HG03135 (cell line): ENCODE measurements at regions not wholly inside any gene's neighbourhood (a gene's known extent, or its start where the extent isn't known, plus 50 kb on each side); places are given as distances from the start of the nearest gene placed in this dataset.
"Not testable (repeated sequence)": the region's sequence is repeated elsewhere in the genome, so short reads cannot be mapped to it uniquely, and the experiment has no call there.

Experiments used
- ATAC-seq: cut with Tn5 transposase; IDR thresholded peaks from one replicate; pipeline ENCODE4 v1.9.1; 2021; ENCODE audit warnings: mild to moderate bottlenecking, moderate library complexity; ENCODE audit not compliant: unreplicated experiment

- no peak for ATAC-seq
These were observed 98.2 kb upstream of the PMAIP1 start for GRCh38 chr18:59801576-59801975.

DNA sequence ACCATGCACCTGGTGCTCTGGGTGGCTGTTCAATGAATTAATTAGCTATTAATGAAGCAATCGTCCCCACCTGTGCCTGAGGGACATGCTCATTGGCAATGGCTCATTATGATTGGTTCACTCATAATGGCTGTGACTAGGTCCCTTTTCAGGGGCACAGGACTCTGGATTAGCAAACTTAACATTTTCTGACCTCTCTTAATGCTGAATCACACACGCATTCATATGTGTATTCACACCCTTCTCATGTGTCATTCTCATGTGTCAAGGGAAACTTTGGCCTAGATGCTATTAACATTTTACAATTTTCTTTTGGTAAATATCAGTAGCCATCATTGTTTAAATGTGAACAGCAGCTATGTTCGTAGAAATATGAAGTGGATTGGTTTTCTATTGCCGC, 98.9 kb upstream of the PMAIP1 start:
- ATAC-seq = no peak

DNA sequence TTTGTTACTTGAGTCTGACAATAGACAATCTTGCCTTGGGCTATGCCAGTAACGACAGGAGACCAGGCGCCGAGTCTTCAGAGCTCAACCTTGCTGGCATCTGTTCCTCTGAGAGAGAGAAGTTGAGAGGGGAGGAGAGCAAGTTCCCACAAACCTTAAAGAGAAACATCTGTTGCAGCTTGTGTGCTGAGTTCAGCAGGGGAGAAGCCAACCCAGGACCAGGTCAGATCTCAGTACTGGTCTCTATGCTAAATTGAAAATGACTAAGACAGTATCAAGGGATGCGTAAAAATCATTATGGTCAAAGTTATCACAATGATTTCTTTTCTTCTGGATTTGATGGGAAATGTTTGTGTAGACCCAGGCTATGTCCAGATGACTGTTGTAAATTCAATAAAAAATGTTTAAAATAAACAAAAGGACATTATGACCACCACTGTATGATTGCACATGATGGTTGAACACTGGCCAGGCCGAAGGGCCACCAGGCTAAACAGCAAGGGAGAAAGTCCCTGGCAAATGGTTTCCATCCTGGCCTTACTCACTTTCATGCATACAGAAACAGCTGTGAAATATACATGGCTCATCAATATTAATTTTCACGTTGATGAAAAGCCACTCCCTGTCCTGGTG, 100.3 kb upstream of the PMAIP1 start:
- ATAC-seq = no peak

DNA sequence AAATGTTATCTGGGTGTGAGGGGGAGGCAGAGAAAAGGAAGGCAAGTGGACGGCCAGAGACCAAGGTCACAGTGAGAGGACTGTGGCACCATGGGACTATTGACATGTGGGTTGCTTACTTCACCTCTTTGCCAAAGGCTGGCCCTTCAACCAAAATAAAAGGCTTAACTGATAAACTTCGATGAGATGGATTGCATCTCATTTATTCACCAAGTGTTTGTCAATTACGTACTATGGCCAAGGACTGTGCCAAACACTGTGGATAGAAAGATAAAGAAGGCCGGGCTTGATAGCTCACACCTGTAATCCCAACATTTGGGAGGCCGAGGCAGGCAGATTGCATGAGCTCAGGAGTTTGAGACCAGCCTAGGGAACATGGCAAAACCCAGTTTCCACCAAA, 98.7 kb upstream of the CCBE1 start:
- ATAC-seq = no peak

- no peak for ATAC-seq
These were observed 95.1 kb upstream of the CCBE1 start for GRCh38 chr18:59792353-59792752.

DNA sequence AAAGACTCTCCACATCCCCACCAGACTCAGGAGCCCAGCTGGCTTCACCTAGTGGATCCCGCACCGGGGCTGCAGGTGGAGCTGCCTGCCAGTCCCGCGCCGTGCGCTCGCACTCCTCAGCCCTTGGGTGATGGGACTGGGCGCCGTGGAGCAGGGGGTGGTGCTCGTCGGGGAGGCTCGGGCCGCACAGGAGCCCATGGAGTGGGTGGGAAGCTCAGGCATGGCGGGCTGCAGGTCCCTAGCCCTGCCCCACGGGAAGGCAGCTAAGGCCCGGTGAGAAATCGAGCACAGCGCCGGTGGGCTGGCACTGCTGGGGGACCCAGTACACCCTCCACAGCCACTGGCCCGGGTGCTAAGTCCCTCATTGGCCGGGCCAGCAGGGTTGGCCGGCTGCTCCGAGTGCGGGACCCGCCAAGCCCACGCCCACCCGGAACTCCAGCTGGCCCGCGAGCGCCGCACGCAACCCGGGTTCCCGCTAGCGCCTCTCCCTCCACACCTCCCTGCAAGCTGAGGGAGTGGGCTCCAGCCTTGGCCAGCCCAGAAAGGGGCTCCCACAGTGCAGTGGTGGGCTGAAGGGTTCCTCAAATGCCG, 93.2 kb upstream of the CCBE1 start:
- not testable (repeated sequence) for ATAC-seq

- ATAC-seq = no peak
These were observed 91.5 kb upstream of the CCBE1 start for GRCh38 chr18:59788791-59789106.

DNA sequence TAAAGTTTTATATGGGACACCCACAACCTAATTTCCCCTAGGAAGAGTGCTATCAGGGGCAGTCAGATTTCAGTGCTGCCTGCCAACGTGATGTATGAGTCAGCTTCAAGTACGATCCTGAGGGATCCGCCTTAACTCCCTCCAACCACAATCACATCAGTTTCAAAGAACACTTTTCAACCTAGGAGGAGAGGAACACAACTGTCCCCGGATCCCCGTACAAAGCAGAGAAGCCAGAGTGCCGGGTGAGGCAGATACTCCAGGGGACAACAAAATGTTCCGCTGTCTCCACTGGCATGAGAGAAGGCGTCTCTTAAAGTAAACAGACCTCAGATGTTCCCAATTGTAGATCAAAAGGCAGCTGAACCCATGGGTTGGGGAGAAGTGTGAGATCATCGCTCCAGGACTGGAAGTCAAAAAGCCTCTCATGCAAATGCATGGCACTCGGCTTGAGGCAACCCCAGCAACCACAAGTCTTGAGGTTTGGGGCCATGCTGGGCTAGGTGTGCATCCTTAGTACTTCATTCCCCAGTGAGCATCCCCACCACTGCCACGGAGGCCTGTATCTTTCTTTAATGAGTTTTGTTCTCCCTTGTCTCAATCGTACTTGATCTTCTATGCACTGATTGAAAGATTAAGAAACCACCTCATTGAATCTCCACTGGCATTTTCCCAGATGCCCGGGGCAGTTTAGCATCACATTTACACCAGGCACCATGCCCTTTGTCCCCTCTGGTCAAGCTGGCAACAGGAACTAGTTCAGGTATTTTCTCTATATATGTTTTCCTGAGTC, 91.0 kb upstream of the CCBE1 start:
- no peak for ATAC-seq

DNA sequence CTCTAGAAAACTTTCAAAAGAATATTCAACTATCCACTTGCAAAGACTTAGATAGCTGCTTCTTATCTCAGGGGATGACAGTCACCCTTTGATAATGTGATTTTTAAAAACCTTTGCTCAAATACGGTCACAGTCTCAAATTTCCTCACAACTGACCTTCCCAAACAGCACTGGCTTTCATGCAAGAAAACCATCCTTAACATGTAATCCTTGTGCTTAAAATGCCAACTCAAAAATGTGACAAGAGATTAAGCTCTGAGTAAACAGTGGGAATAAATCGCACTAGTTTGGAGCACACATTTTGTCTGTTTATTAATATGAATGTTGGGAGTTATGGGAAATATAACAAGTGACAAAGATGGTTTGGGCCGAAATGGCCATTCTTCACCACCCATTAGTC, 87.5 kb upstream of the CCBE1 start:
- ATAC-seq = no peak

GRCh38 chr18:59783138-59783537, 85.9 kb upstream of the CCBE1 start:
- no peak for ATAC-seq

GRCh38 chr18:59779979-59780378, 82.8 kb upstream of the CCBE1 start:
- ATAC-seq = no peak

DNA sequence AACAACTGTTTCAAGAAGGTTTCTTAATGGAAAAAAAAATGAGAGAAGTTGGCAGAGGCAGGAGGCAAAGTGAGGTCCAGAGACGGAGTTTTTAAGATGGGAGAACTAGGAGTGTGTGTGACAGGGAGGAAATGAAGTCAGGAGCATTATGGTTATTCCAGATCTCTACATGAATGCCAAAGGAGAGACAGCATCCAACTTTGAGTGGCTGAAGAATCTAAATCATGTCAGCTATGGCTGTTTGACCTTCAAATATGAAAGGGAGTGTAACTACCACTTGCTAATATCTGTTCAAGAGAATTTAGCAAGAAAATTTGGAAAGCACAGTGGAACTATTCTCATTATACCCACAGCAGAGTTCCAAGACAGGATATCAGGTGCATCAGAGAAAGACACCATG, 81.2 kb upstream of the CCBE1 start:
- no peak for ATAC-seq

DNA sequence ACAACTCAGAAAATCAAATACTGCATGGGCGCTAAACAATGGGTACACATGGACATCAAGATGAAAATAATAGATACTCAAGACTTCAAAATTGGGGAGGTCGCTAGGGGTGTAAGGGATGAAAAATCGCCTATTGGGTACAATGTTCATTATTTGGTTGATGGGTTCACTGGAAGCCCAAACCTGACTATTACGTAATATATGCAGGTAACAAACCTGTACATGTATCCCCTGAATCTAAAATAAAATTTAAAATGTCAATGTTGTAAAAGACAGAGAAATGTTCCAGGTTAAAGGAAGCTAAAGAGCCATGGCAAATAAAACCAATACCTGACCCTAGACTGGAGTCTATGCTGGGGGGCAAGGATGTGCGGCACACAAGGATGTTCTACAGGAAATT, 80.4 kb upstream of the CCBE1 start:
- no peak for ATAC-seq

GRCh38 chr18:59769129-59769865, 72.1 kb upstream of the CCBE1 start:
- ATAC-seq = no peak

DNA sequence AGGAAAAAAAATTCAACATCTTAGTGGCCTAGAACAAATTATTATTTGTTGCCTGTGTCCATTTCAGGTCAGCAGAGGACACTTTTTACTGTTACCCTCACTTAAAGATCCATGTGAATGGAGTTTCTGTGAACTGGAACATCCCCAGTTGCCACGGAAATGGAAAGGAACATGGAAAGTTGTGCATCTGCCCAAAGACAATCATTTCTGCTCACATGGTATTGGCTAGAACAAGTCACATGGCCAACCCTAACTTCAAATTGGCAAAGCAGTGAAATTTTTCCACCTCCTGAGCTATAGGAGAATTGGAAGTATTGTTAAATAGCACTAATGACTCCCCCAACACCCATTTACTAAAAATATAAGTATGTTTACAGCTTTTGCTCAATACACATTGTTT, 71.2 kb upstream of the CCBE1 start:
- ATAC-seq = no peak

DNA sequence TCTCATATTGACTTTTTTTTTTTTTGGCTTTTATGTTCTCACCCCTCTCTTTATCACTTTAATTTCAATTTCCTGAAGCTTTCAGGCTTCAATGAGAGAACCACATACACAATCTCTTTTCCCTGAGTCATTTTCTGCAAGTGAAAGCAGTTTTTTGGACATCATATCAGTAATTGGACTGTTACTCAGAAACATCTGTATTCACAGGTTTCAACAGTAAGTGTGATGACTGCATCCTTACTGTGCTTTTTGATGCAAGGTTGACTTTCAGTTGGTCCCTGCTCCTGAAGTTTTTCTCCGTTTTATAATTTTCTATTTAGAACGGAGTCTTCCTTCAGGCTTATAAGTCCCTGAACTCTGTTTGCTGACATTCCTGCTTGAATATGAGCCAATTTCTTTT, 70.5 kb upstream of the CCBE1 start:
- ATAC-seq = no peak

DNA sequence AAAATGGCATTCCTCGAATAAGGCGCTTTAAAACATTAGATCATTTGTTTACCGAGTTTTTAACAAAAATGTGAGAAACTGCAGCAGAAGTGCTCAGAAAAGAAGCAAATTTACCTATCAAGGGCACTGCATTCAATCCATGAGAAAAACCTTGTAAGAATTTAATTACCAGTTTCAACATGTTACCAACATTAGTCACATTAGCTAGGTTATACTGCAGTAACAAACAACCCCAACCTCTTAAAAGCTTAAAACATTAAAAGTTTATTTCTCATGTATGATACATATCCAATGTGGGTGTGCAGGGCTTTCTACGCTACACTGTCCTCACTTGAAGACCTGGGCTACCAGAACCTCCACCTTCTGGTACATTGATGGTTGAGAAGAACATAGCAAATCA, 68.1 kb upstream of the CCBE1 start:
- ATAC-seq = no peak

DNA sequence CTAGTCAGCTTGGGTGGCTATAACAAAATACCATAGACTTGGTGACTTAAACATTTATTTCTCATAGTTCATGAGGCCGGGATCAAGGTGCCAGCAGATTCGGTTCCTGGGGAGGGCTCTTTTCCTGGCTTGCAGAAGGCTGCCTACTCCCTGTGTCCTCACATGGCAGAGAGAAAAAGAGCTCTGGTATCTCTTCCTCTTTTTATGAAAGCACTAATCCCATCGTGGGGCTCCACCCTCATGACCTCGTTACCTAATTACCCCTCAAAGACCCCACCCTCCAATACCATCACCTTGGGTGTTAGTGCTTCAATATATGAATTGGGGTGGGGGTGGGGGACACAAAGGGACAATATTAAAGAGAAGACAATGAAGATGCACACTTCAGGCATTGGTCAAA, 67.1 kb upstream of the CCBE1 start:
- no peak for ATAC-seq

GRCh38 chr18:59763541-59764136, 66.4 kb upstream of the CCBE1 start:
- ATAC-seq = no peak

DNA sequence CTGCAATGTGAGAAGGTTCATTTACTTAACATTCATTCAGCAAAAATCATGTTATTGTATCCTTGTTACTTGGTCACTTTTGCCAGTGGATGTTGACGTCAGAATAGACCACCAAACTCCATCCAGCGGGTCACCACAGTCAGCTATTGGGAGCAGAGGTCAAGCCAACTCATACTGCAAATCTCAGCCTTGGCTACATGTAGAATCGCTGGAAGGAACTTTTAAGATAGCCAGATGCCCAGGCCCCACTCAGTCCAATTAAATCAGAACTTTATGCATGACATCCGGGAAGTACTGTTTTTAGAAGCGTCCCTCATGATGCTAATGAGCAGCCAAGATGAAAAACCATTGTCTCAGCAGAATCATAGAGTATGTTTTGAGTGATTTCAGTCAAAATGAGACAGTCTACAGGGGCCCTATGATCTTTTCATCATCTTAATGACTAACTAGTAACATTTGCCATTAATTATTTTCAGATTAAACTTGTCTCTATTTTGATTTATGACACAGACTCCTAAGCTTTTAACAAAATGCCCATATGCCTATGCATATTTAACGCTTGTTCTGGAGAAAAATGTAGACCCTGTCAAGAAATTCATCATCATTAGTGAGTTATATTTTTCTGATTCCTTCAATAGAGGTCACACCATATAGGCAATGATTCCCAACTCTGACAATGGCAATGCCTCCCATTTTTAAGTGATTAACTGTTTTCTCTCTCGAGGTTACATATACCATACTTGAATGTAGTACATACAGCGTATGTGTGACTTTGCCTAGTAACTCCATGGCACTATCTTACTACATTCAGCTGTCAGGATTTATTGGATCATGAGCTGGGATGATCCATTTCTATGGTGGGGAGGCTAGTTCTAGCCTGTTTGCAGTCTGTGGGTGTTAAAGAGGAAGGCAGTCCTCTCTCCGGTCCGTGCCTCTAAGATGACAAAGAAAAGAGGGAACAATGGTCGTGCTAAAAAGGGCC, 63.7 kb upstream of the CCBE1 start:
- ATAC-seq = no peak
